ENCODE measurements at regions not wholly inside any gene's neighbourhood (a gene's known extent, or its start where the extent isn't known, plus 50 kb on each side); places are given as distances from the start of the nearest gene placed in this dataset.

DNA sequence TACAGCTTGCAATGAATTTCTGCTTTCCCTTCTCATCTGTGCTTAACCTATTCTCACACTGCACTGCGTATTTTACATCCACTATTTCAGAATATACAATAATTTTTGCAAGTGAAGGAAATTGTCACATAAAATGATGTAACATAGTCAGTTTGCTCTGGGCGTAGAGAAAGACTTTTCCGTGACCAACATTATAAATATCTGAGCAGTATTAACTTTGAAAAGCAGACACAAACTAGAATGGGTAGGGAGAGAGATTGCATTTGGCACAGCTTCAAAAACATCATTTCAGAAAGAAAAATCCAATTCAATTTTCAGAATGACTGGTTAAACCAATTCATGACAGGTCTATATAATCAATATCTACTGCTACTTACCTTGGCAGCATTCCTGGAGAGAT lies 352.5 kb upstream of the MIR17HG start:
- Histone ChIP-seq H3K9me1 (ENCODE audit: insufficient read depth, low read length) (no peaks in the 10 kb centered on the region), H3K56ac (ENCODE audit: extremely low read depth, insufficient read depth, low read length) (no peak overlapping the region), H3K14ac (replicated peaks; ENCODE audit: low read depth, low read length) (no peak overlapping the region), H3K27ac (ENCODE audit: insufficient read depth, low read length) (no peak overlapping the region), H3K36me3 (ENCODE audit: control insufficient read depth, insufficient read depth, low read length) (no peaks in the 10 kb centered on the region), H2AFZ (replicated peaks; ENCODE audit: low read length, poor library complexity) (no peak overlapping the region), H4K91ac (ENCODE audit: insufficient read depth, low read depth, low read length) (no peak overlapping the region), H3K9ac (ENCODE audit: low read depth, low read length) (no peak overlapping the region), H3K79me1 (ENCODE audit: low read depth in 1 of 2, low read length in 2 of 2) (no peaks in the 10 kb centered on the region), H3K4me3 (ENCODE audit: insufficient read depth, low read depth, low read length) (no peak overlapping the region), H3K4me1 (ENCODE audit: control insufficient read depth, insufficient read depth, low read length) (no peaks in the 10 kb centered on the region), H2BK20ac (ENCODE audit: low read depth, low read length) (no peak overlapping the region), H2AK9ac (replicated peaks; ENCODE audit: low read depth, low read length, poor library complexity) (no peak overlapping the region), H2BK120ac (ENCODE audit: low read depth, low read length) (no peak overlapping the region), H2AK5ac (ENCODE audit: low read depth, low read length) (no peak overlapping the region), H3K4me2 (ENCODE audit: low read depth, low read length) (no peak overlapping the region), H2BK15ac (ENCODE audit: low read depth, low read length) (no peak overlapping the region), H3K18ac (ENCODE audit: low read depth, low read length) (no peak overlapping the region), H3K27me3 (ENCODE audit: control insufficient read depth, insufficient read depth, low read length) (no peaks in the 10 kb centered on the region), H3K4ac (ENCODE audit: low read depth, low read length) (no peak overlapping the region), H3K23ac (ENCODE audit: low read depth, low read length) (no peak overlapping the region), H3K9me3 (ENCODE audit: control insufficient read depth, insufficient read depth, low read length) (0 out of 2 replicates have a peak, but pooled peaks cover 2% of the 10 kb centered on the region), H4K20me1 (ENCODE audit: insufficient read depth, low read length) (no peaks in the 10 kb centered on the region), H4K8ac (ENCODE audit: low read depth in 2 of 2, low read length in 2 of 2) (no peak overlapping the region), H2BK5ac (ENCODE audit: low read depth, low read length, poor library complexity, severe bottlenecking) (no peak overlapping the region), H4K5ac (ENCODE audit: low read depth, low read length) (no peak overlapping the region)
- no peak for TF ChIP-seq NFE2L2 (IDR thresholded peaks at IDR 0.05; ENCODE audit: low read depth, low read length)
- no peak for TF ChIP-seq RFX5 (IDR thresholded peaks at IDR 0.05; ENCODE audit: low read depth, low read length)
- TF ChIP-seq RAD21 (IDR thresholded peaks at IDR 0.05; ENCODE audit: low read length), result no peak
- no peak for TF ChIP-seq CHD1 (IDR thresholded peaks at IDR 0.05; ENCODE audit: low read depth, low read length)
- TF ChIP-seq MAZ (IDR thresholded peaks at IDR 0.05; ENCODE audit: borderline replicate concordance, low read depth, low read length), result no peak
- no peak for TF ChIP-seq FOS (IDR thresholded peaks at IDR 0.05; ENCODE audit: low read depth, low read length)
- no peak for TF ChIP-seq POLR2A (IDR thresholded peaks at IDR 0.05; ENCODE audit: low read depth, low read length)
- TF ChIP-seq SMC3 (IDR thresholded peaks at IDR 0.05; ENCODE audit: low read depth, low read length), result no peak
- TF ChIP-seq, protein P1, sequence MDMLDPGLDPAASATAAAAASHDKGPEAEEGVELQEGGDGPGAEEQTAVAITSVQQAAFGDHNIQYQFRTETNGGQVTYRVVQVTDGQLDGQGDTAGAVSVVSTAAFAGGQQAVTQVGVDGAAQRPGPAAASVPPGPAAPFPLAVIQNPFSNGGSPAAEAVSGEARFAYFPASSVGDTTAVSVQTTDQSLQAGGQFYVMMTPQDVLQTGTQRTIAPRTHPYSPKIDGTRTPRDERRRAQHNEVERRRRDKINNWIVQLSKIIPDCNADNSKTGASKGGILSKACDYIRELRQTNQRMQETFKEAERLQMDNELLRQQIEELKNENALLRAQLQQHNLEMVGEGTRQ (IDR thresholded peaks at IDR 0.05; ENCODE audit: low read depth, low read length), result no peak
- TF ChIP-seq, protein P2, sequence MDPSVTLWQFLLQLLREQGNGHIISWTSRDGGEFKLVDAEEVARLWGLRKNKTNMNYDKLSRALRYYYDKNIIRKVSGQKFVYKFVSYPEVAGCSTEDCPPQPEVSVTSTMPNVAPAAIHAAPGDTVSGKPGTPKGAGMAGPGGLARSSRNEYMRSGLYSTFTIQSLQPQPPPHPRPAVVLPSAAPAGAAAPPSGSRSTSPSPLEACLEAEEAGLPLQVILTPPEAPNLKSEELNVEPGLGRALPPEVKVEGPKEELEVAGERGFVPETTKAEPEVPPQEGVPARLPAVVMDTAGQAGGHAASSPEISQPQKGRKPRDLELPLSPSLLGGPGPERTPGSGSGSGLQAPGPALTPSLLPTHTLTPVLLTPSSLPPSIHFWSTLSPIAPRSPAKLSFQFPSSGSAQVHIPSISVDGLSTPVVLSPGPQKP (IDR thresholded peaks at IDR 0.05; ENCODE audit: borderline replicate concordance, low read depth, low read length), result no peak
- no peak for TF ChIP-seq RCOR1 (IDR thresholded peaks at IDR 0.05; ENCODE audit: insufficient replicate concordance, low read length)
- no peak for TF ChIP-seq MXI1 (IDR thresholded peaks at IDR 0.05; ENCODE audit: borderline replicate concordance, low read depth, low read length)
- no peak for TF ChIP-seq CTCF (conservative IDR thresholded peaks at IDR 0.05; ENCODE audit: low read depth, low read length)
- TF ChIP-seq MAFK (IDR thresholded peaks at IDR 0.05; ENCODE audit: low read depth, low read length), result no peak
- no TSS peak for BruUV-seq (replicated peaks)
- no peak for ATAC-seq (ENCODE audit: low read depth)
- POLR2A ChIA-PET (ENCODE audit: unreplicated experiment), result no interaction called here
- DNase-seq, result no peak
- dilution Hi-C loops (cut with HindIII; ENCODE audit: low sequenced_read_pairs, unreplicated experiment), result no loop called here
- WGBS, 2 experiments (ENCODE audit: extremely low coverage in 2 of 2, insufficient read length in 1 of 2), result no CpG with 5 or more reads among the region's 3 CpGs
- intact Hi-C loops (cut with micrococcal nuclease), result no loop called here
- CTCF ChIA-PET, result no interaction called here
- in situ Hi-C loops (cut with MboI; ENCODE audit: low sequenced_read_pairs), result no loop called here

Measured in IMR-90 (cell line).